Lower lobe of right lung (tissue), 2 donors: ENCODE measurements at regions not wholly inside any gene's neighbourhood (a gene's known extent, or its start where the extent isn't known, plus 50 kb on each side); places are given as distances from the start of the nearest gene placed in this dataset.

Source experiments
- ATAC-seq, 2 donors: fragments of 200-7000 bp; cut with Tn5 transposase; one replicate each; pipeline ENCODE4 v1.9.1; 2020 to 2022; ENCODE audit warnings: mild to moderate bottlenecking in 2 of 2, moderate library complexity in 2 of 2
- DNase-seq: peaks from one replicate; pipeline ENCODE4 v3.0.0-alpha.2; 2020
- H3K27ac ChIP-seq: fragments of 200-600 bp; one replicate; pipeline ENCODE4 v1.8.0; 2022
- H3K27me3 ChIP-seq: fragments of 200-600 bp; one replicate; pipeline ENCODE4 v1.8.0; 2022; ENCODE audit warnings: low read depth
- H3K36me3 ChIP-seq: fragments of 200-600 bp; one replicate; pipeline ENCODE4 v1.8.0; 2022; ENCODE audit warnings: mild to moderate bottlenecking
- H3K4me1 ChIP-seq: fragments of 200-600 bp; one replicate; pipeline ENCODE4 v1.8.0; 2022
- H3K4me3 ChIP-seq: fragments of 200-600 bp; one replicate; pipeline ENCODE4 v1.8.0; 2022; ENCODE audit warnings: mild to moderate bottlenecking
- H3K9me3 ChIP-seq: fragments of 200-600 bp; one replicate; pipeline ENCODE4 v1.8.0; 2022
- intact Hi-C: fragments of 100-400 bp; cut with DNase I; formaldehyde crosslinking; loops from one replicate; pipeline ENCODE4 v1.11.0; 2022
- TF ChIP-seq, protein P1 (sequence below): fragments of 200-600 bp; IDR thresholded peaks from one replicate; pipeline ENCODE4 v1.8.0; 2022; ENCODE audit warnings: antibody characterized with exemption, mild to moderate bottlenecking
- donor health status: DM: no; HTN: yes; CAD: no; lungs with severe emphysema.

DNA sequence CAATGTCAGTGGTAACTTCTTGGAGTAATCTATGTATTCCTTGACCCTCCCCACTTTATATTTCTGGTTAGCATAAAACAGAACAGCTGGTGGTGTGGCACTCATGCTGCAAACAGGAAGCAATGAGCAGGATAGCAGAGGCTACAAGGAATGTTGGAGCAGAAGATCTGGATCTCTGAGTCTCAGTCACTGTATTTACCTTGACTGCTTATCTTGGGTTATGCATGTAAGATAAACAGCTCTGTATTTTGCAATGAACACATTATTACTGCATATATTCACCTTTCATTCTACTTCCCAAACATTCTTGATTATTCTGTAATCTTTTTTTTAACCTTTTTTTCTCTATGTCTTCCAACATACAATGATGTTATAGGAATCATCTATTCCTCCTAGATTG, 977.9 kb upstream of the CNTNAP5 start:
- Histone ChIP-seq H3K36me3 (no peaks in the 10 kb centered on the region), H3K9me3 (no peaks in the 10 kb centered on the region), H3K4me1 (no peaks in the 10 kb centered on the region), H3K27ac (no peak overlapping the region), H3K27me3 (no peaks in the 10 kb centered on the region), H3K4me3 (no peak overlapping the region)
- intact Hi-C loops = no loop called here
- DNase-seq (no peak), ATAC-seq (no peak)
- TF ChIP-seq, protein P1, sequence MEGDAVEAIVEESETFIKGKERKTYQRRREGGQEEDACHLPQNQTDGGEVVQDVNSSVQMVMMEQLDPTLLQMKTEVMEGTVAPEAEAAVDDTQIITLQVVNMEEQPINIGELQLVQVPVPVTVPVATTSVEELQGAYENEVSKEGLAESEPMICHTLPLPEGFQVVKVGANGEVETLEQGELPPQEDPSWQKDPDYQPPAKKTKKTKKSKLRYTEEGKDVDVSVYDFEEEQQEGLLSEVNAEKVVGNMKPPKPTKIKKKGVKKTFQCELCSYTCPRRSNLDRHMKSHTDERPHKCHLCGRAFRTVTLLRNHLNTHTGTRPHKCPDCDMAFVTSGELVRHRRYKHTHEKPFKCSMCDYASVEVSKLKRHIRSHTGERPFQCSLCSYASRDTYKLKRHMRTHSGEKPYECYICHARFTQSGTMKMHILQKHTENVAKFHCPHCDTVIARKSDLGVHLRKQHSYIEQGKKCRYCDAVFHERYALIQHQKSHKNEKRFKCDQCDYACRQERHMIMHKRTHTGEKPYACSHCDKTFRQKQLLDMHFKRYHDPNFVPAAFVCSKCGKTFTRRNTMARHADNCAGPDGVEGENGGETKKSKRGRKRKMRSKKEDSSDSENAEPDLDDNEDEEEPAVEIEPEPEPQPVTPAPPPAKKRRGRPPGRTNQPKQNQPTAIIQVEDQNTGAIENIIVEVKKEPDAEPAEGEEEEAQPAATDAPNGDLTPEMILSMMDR = no peak

DNA sequence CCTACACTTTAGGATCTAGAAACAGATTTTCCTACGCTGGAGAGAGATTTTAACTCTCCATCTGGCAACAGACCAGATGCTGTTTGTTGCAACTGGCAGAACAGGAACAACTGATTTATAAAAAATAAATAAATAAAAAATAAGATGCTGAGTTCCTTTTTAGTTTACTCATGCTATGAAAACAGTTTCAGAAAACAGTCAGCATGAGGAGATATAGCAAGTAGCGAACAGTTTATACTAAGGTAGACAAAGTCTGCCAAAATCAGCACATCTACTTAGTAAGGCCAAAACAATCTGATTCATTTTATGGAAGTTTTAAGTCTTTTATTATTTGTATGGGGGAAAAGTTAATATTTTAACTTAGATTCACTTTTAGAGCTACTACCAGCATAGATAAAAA, 974.0 kb upstream of the CNTNAP5 start:
- Histone ChIP-seq H3K4me3 (no peak overlapping the region), H3K27ac (no peak overlapping the region), H3K4me1 (no peaks in the 10 kb centered on the region), H3K36me3 (no peaks in the 10 kb centered on the region), H3K27me3 (no peaks in the 10 kb centered on the region), H3K9me3 (peaks cover 3% of the 10 kb centered on the region)
- ATAC-seq (no peak), DNase-seq (no peak)
- intact Hi-C loops = no loop called here
- TF ChIP-seq, protein P1 = no peak

DNA sequence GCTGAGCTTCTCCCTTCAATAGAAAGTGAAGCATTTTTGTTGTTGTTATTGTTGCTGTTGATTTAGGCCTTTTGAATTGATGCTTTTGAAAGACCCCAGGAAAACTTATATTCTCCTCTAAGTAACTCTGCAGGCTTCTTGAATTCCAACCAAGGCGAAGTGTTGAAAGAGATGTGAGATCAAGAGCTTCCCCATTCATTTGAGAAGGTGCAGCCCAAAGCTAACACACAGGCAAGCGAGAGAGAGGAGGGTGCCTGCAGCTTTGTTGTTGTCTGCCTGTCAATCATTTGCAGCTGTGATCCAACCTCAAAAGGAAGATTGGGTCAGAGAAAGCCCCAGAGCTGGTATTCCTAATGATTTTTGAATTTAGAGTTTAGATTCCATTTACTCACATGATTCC, 963.6 kb upstream of the CNTNAP5 start:
- ATAC-seq = no peak
- peaks cover 5% of the 10 kb centered on the region for H3K9me3 ChIP-seq

DNA sequence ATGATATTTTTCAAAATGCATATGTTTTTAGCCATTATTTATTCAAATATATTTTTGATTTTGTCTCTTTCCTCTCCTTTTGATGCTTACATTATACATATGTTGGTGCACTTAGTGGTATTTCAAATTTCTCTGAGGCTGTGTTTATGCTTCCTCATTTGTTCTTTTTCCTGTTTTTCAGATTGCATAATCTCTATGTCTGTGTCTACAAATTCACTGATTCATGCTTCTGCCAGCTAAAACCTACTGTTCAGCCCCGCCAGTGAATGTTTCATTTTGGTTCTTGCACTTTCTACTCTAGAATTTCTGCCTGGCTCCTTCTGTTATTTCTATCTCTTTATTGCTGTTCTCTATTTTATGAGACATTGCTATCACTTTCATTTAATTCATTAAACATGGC, 951.7 kb upstream of the CNTNAP5 start:
- H3K4me3 ChIP-seq = no peak overlapping the region
- DNase-seq (no peak), ATAC-seq (no peak)
- intact Hi-C loops = no loop called here
- no peaks in the 10 kb centered on the region for H3K36me3 ChIP-seq
- TF ChIP-seq, protein P1 = no peak
- H3K27ac ChIP-seq = no peak overlapping the region
- no peaks in the 10 kb centered on the region for H3K9me3 ChIP-seq
- no peaks in the 10 kb centered on the region for H3K27me3 ChIP-seq
- no peaks in the 10 kb centered on the region for H3K4me1 ChIP-seq

More for the DNA sequence above, 963.6 kb upstream of the CNTNAP5 start:
- no peak for DNase-seq
- TF ChIP-seq, protein P1 = no peak
- Histone ChIP-seq H3K27me3 (no peaks in the 10 kb centered on the region), H3K4me3 (no peak overlapping the region), H3K36me3 (no peaks in the 10 kb centered on the region), H3K27ac (no peak overlapping the region), H3K4me1 (no peaks in the 10 kb centered on the region)
- intact Hi-C loops = no loop called here

DNA sequence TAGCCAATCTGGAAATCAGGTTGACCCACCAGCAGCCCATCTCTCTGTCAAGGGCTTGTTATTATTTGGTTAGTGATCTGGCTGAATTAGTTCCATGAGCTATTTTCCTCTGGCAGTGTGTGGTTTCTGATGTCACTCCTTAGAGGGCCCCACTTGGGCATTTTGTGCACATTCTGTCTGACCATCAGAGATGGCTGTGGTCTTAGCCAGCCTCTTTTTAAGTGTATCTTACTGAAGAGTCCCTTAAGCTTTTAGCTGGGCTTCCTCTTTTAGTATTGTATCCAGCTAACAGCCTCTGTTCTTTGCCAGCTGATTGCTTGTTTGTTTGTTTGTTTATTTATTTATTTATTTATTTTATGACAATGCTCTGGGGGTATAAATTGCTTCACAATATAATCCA, 951.1 kb upstream of the CNTNAP5 start:
- H3K4me3 ChIP-seq = no peak overlapping the region
- H3K27ac ChIP-seq = no peak overlapping the region
- H3K36me3 ChIP-seq = no peaks in the 10 kb centered on the region
- intact Hi-C loops = no loop called here
- no peak for DNase-seq
- H3K27me3 ChIP-seq = no peaks in the 10 kb centered on the region
- no peak for ATAC-seq
- H3K9me3 ChIP-seq = no peaks in the 10 kb centered on the region
- H3K4me1 ChIP-seq = no peaks in the 10 kb centered on the region
- TF ChIP-seq, protein P1 = no peak

DNA sequence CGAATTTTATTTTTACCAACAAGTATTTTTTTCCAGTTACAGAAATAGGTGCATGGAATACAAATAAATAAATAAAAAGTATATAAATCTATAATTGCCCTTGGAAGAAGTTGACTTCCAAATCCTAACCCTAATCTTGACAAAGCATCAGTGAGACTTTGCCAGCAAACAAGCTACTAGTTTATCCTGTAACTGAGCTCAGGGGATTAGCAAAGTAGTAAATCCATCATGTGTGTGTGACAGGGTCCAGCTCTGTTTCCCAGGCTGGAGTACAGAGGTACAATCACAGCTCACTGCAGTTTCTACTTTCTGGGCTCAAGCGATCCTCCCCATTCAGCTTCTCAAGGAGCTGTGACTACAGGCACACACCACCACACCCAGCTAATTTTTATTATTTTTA, 948.0 kb upstream of the CNTNAP5 start:
- Histone ChIP-seq H3K4me1 (no peaks in the 10 kb centered on the region), H3K4me3 (no peak overlapping the region), H3K27ac (no peak overlapping the region), H3K9me3 (no peaks in the 10 kb centered on the region), H3K36me3 (no peaks in the 10 kb centered on the region), H3K27me3 (no peaks in the 10 kb centered on the region)
- intact Hi-C loops = no loop called here
- TF ChIP-seq, protein P1 = no peak
- no peak for ATAC-seq
- no peak for DNase-seq
